SK-N-SH (cell line): ENCODE measurements at regions not wholly inside any gene's neighbourhood (a gene's known extent, or its start where the extent isn't known, plus 50 kb on each side); places are given as distances from the start of the nearest gene placed in this dataset.

Source experiments
- CTCF ChIA-PET: fragments of 300-600, 350-600 bp; formaldehyde crosslinking; extraction: SDS; loops from one replicate; lab custom pipeline; 2021; lab: Yijun Ruan, JAX
- POLR2A ChIA-PET: fragments of 350-600 bp; sonication (Branson Sonifier 250); formaldehyde crosslinking; extraction: SDS; loops from one replicate; lab custom pipeline; 2020; ENCODE audit warnings: antibody characterized with exemption, inconsistent platforms; lab: Yijun Ruan, JAX
- DNase-seq: peaks from one replicate; pipeline ENCODE4 v3.0.0; 2012
- H2AFZ ChIP-seq: fragments of 200-600 bp; sonication (generic); 2 replicates; pipeline ENCODE4 v1.8.1; 2016; ENCODE audit warnings: antibody characterized with exemption, mild to moderate bottlenecking, low read depth
- H3F3A ChIP-seq: fragments of 200-600 bp; sonication (generic); replicated peaks from 2 replicates; pipeline ENCODE3; 2016; ENCODE audit warnings: antibody characterized with exemption, mild to moderate bottlenecking; ENCODE audit not compliant: insufficient read depth
- H3K27ac ChIP-seq, 2 experiments: fragments of 200-500 bp in 1 of 2; fragments of 200-600 bp in 1 of 2; sonication (Bioruptor generic) in 1 of 2; sonication (generic), shearing (Covaris generic) in 1 of 2; 2 replicates each; pipeline versions ENCODE4 v1.5.1 to v1.6.1; 2014 to 2016; ENCODE audit warnings: low read depth in 2 of 2, inconsistent platforms in 1 of 2, low read length in 1 of 2, mild to moderate bottlenecking in 1 of 2, mixed read lengths in 1 of 2
- H3K27me3 ChIP-seq: fragments of 200-600 bp; sonication (generic), shearing (Covaris generic); 2 replicates; pipeline ENCODE4 v1.6.1; 2016; ENCODE audit warnings: mixed run types; ENCODE audit not compliant: insufficient read depth
- H3K36me3 ChIP-seq, 2 experiments: fragments of 200-500 bp in 1 of 2; fragments of 200-600 bp in 1 of 2; sonication (Bioruptor generic) in 1 of 2; sonication (generic) in 1 of 2; replicated peaks in 1 of 2; 2 replicates each; pipeline versions ENCODE3 to v1.5.1; 2014 to 2016; ENCODE audit warnings: low read length in 1 of 2, mild to moderate bottlenecking in 1 of 2; ENCODE audit not compliant: insufficient read depth in 2 of 2, control insufficient read depth in 1 of 2
- H3K4me1 ChIP-seq, 2 experiments: fragments of 200-500 bp in 1 of 2; fragments of 200-600 bp in 1 of 2; sonication (Bioruptor generic) in 1 of 2; sonication (generic), shearing (Covaris generic) in 1 of 2; 2 replicates each; pipeline versions ENCODE4 v1.5.1 to v1.6.1; 2014 to 2016; ENCODE audit warnings: low read depth in 1 of 2, low read length in 1 of 2, mixed run types in 1 of 2; ENCODE audit not compliant: insufficient read depth in 2 of 2, control insufficient read depth in 1 of 2
- H3K4me2 ChIP-seq: fragments of 200-600 bp; sonication (generic), shearing (Covaris generic); 2 replicates; pipeline ENCODE4 v1.6.1; 2017; ENCODE audit warnings: mixed run types
- H3K4me3 ChIP-seq, 2 experiments: fragments of 200-500 bp in 1 of 2; fragments of 200-600 bp in 1 of 2; sonication (Bioruptor generic) in 1 of 2; sonication (generic), shearing (Covaris generic) in 1 of 2; 2 replicates each; pipeline versions ENCODE4 v1.5.1 to v1.8.1; 2014 to 2016; ENCODE audit warnings: low read depth in 2 of 2, inconsistent platforms in 1 of 2, low read length in 1 of 2, mild to moderate bottlenecking in 1 of 2, mixed read lengths in 1 of 2, moderate library complexity in 1 of 2
- H3K79me2 ChIP-seq: fragments of 200-600 bp; sonication (generic); 2 replicates; pipeline ENCODE4 v1.8.1; 2017; ENCODE audit warnings: mild to moderate bottlenecking; ENCODE audit not compliant: insufficient read depth
- H3K9ac ChIP-seq: fragments of 200-600 bp; sonication (generic); 2 replicates; pipeline ENCODE4 v1.6.1; 2017; ENCODE audit warnings: mixed run types
- H3K9me2 ChIP-seq: fragments of 200-600 bp; sonication (generic); 2 replicates; pipeline ENCODE4 v1.6.1; 2017; ENCODE audit warnings: mixed run types
- H3K9me3 ChIP-seq: fragments of 200-600 bp; sonication (generic); 2 replicates; pipeline ENCODE4 v1.6.1; 2017; ENCODE audit warnings: mixed run types, mild to moderate bottlenecking, moderate library complexity
- H4K20me1 ChIP-seq: fragments of 200-600 bp; sonication (generic); 2 replicates; pipeline ENCODE4 v1.6.1; 2017; ENCODE audit warnings: mild to moderate bottlenecking, mixed run types; ENCODE audit not compliant: insufficient read depth
- ELF1 ChIP-seq: IDR thresholded peaks from 2 replicates; pipeline ENCODE4 v1.4.0; 2012
- FOSL2 ChIP-seq: IDR thresholded peaks from 2 replicates; pipeline ENCODE4 v1.4.0; 2012; ENCODE audit warnings: low read depth, mild to moderate bottlenecking, moderate library complexity, borderline replicate concordance
- FOXJ3 ChIP-seq: sonication (generic); formaldehyde crosslinking; IDR thresholded peaks from 2 replicates; pipeline ENCODE4 v1.5.1; 2020; ENCODE audit warnings: mild to moderate bottlenecking, missing genetic modification reagents
- FOXM1 ChIP-seq: IDR thresholded peaks from 2 replicates; pipeline ENCODE4 v1.4.0; 2012; ENCODE audit warnings: low read depth, mild to moderate bottlenecking
- GATA2 ChIP-seq: sonication (generic); formaldehyde crosslinking; IDR thresholded peaks from 2 replicates; pipeline ENCODE4 v1.5.0; 2020; ENCODE audit warnings: mild to moderate bottlenecking, missing genetic modification reagents
- JUND ChIP-seq: IDR thresholded peaks from 2 replicates; pipeline ENCODE4 v1.4.0; 2012
- MXI1 ChIP-seq: IDR thresholded peaks from 2 replicates; pipeline ENCODE4 v1.6.1; 2012; ENCODE audit warnings: mild to moderate bottlenecking, low read depth, low read length, improper control_type of control experiment
- NFIC ChIP-seq: IDR thresholded peaks from 2 replicates; pipeline ENCODE4 v1.4.0; 2012; ENCODE audit warnings: borderline replicate concordance
- POLR2AphosphoS5 ChIP-seq: IDR thresholded peaks from 2 replicates; pipeline ENCODE4 v1.6.1; 2012; ENCODE audit warnings: low read depth, low read length
- RCOR1 ChIP-seq: fragments of 150-350 bp; IDR thresholded peaks from 2 replicates; pipeline ENCODE4 v1.6.1; 2017; ENCODE audit warnings: antibody characterized with exemption, low read length
- RFX5 ChIP-seq: IDR thresholded peaks from 2 replicates; pipeline ENCODE4 v1.6.1; 2012; ENCODE audit warnings: mild to moderate bottlenecking, improper control_type of control experiment, low read length
- RXRA ChIP-seq: IDR thresholded peaks from 2 replicates; pipeline ENCODE4 v1.4.0; 2012; ENCODE audit warnings: low read depth, mild to moderate bottlenecking, borderline replicate concordance
- SMC3 ChIP-seq: IDR thresholded peaks from 2 replicates; pipeline ENCODE4 v1.6.1; 2012; ENCODE audit warnings: low read depth, low read length, improper control_type of control experiment
- TAF1 ChIP-seq: IDR thresholded peaks from 2 replicates; pipeline ENCODE4 v1.6.1; 2012; ENCODE audit warnings: low read depth, mild to moderate bottlenecking, low read length, moderate library complexity, borderline replicate concordance
- TCF12 ChIP-seq: IDR thresholded peaks from 2 replicates; pipeline ENCODE4 v1.4.0; 2012
- YY1 ChIP-seq: IDR thresholded peaks from 2 replicates; pipeline ENCODE4 v1.4.0; 2012; ENCODE audit warnings: low read depth, mild to moderate bottlenecking
- WGBS: methylation state at CpG from one replicate; pipeline ENCODE4 v1.1.6; 2017; ENCODE audit warnings: low lambda C conversion rate; 5-methylcytosine and 5-hydroxymethylcytosine counted together
- TF ChIP-seq, protein P1 (sequence below): IDR thresholded peaks from 2 replicates; pipeline ENCODE4; 2012
- TF ChIP-seq, protein P2 (sequence below): fragments of 150-350 bp; IDR thresholded peaks from 2 replicates; pipeline ENCODE4 v1.6.1; 2017; ENCODE audit warnings: antibody characterized with exemption, low read length, low read depth, borderline replicate concordance
- TF ChIP-seq, protein P3 (sequence below): fragments of 200-600 bp; sonication (generic); IDR thresholded peaks from 2 replicates; pipeline ENCODE4 v1.6.1; 2017; ENCODE audit warnings: antibody characterized with exemption, mild to moderate bottlenecking, moderate library complexity
- TF ChIP-seq, protein P4 (sequence below): fragments of 150-350 bp; IDR thresholded peaks from 2 replicates; pipeline ENCODE4 v1.6.1; 2016; ENCODE audit warnings: mild to moderate bottlenecking, low read depth, low read length

DNA sequence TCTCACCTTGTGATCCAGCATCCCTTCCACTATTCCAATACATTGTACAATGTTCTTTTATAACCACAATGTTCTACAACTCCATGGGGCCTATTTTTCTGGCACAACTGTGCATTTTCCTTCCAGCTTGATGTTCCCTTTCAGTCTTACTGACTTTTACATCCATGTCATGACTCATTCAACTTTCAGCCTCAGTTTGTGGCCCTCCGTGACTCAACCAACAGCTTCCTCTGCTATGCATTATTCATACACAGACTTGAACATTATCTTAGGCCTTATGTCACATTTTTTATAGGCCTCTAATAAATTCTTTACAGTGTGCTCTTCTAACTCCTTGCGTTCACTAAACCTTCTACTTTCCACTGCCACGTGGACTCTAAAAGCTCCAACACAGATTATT, 119.4 kb upstream of the PRMT6 start:
- H3K4me3 ChIP-seq = no peak overlapping the region
- H3F3A ChIP-seq = no peaks in the 10 kb centered on the region
- 18% methylated on average over 3 of the region's 3 CpGs for WGBS
- no peaks in the 10 kb centered on the region for H3K9me3 ChIP-seq
- H3K4me1 ChIP-seq = peaks cover 0 to 8% of the 10 kb centered on the region in 2 experiments; a peak in 1 of 4 replicates
- ChIA-PET CTCF (no interaction called here), POLR2A (no interaction called here)
- H3K27ac ChIP-seq = no peak overlapping the region
- H3K9me2 ChIP-seq = no peaks in the 10 kb centered on the region
- H3K27me3 ChIP-seq = no peaks in the 10 kb centered on the region
- H3K9ac ChIP-seq = no peak overlapping the region
- no peaks in the 10 kb centered on the region for H4K20me1 ChIP-seq
- no peak for DNase-seq
- no peak overlapping the region for H3K4me2 ChIP-seq
- H2AFZ ChIP-seq = peak overlapping the region; percentile 70; the same call in 1 of the 2 replicates
- no peaks in the 10 kb centered on the region for H3K79me2 ChIP-seq
- TF ChIP-seq YY1 (no peak), JUND (peak; percentile 17; the same call in 1 of the 2 replicates), FOXM1 (no peak), RXRA (0 out of 2 replicates have a peak, but pooled peaks have one; percentile 9), FOSL2 (peak; percentile 60; the same call in 1 of the 2 replicates), TAF1 (no peak)
- TF ChIP-seq, protein P1, sequence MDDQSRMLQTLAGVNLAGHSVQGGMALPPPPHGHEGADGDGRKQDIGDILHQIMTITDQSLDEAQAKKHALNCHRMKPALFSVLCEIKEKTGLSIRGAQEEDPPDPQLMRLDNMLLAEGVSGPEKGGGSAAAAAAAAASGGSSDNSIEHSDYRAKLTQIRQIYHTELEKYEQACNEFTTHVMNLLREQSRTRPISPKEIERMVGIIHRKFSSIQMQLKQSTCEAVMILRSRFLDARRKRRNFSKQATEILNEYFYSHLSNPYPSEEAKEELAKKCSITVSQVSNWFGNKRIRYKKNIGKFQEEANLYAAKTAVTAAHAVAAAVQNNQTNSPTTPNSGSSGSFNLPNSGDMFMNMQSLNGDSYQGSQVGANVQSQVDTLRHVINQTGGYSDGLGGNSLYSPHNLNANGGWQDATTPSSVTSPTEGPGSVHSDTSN = 0 out of 2 replicates have a peak, but pooled peaks have one; percentile 14
- no peaks in the 10 kb centered on the region for H3K36me3 ChIP-seq

DNA sequence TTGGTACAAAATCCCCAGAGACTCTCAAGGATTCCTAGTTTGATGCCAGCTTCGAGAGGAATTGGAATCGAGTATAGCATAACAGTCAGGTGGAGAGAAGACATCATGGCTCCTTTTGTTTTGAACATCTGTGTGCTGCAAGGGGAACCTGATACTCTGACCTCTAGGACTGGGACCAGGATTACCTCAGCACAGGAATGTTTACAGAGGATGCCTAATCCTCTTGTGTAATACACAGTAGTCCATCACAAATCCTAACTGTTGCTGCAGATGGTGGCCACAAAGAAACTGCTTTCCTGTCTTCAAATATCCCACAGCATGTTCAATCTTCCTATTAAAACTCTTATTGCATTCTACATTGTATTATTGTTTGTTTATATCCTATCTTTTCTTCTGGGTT, 111.8 kb upstream of the PRMT6 start:
- no peak for TF ChIP-seq FOSL2
- TF ChIP-seq MXI1 = no peak
- no peak for TF ChIP-seq ELF1
- TF ChIP-seq, protein P2, sequence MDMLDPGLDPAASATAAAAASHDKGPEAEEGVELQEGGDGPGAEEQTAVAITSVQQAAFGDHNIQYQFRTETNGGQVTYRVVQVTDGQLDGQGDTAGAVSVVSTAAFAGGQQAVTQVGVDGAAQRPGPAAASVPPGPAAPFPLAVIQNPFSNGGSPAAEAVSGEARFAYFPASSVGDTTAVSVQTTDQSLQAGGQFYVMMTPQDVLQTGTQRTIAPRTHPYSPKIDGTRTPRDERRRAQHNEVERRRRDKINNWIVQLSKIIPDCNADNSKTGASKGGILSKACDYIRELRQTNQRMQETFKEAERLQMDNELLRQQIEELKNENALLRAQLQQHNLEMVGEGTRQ = no peak
- no peak for TF ChIP-seq FOXJ3 (CRISPR knock-in tag)
- TF ChIP-seq POLR2AphosphoS5 = no peak
- TF ChIP-seq RFX5 = no peak
- TF ChIP-seq NFIC = no peak
- TF ChIP-seq FOXM1 = no peak
- no peak for TF ChIP-seq GATA2 (CRISPR knock-in tag)
- no peak for TF ChIP-seq SMC3
- TF ChIP-seq, protein P3, sequence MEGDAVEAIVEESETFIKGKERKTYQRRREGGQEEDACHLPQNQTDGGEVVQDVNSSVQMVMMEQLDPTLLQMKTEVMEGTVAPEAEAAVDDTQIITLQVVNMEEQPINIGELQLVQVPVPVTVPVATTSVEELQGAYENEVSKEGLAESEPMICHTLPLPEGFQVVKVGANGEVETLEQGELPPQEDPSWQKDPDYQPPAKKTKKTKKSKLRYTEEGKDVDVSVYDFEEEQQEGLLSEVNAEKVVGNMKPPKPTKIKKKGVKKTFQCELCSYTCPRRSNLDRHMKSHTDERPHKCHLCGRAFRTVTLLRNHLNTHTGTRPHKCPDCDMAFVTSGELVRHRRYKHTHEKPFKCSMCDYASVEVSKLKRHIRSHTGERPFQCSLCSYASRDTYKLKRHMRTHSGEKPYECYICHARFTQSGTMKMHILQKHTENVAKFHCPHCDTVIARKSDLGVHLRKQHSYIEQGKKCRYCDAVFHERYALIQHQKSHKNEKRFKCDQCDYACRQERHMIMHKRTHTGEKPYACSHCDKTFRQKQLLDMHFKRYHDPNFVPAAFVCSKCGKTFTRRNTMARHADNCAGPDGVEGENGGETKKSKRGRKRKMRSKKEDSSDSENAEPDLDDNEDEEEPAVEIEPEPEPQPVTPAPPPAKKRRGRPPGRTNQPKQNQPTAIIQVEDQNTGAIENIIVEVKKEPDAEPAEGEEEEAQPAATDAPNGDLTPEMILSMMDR = no peak
- no peak for TF ChIP-seq JUND
- no peak for TF ChIP-seq TAF1
- no peak for TF ChIP-seq RCOR1
- TF ChIP-seq, protein P4, sequence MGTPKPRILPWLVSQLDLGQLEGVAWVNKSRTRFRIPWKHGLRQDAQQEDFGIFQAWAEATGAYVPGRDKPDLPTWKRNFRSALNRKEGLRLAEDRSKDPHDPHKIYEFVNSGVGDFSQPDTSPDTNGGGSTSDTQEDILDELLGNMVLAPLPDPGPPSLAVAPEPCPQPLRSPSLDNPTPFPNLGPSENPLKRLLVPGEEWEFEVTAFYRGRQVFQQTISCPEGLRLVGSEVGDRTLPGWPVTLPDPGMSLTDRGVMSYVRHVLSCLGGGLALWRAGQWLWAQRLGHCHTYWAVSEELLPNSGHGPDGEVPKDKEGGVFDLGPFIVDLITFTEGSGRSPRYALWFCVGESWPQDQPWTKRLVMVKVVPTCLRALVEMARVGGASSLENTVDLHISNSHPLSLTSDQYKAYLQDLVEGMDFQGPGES = no peak
- TF ChIP-seq YY1 = no peak
- no peak for TF ChIP-seq TCF12
- TF ChIP-seq, protein P1 = no peak
- H3F3A ChIP-seq = no peaks in the 10 kb centered on the region
- H3K4me2 ChIP-seq = no peak overlapping the region
- no peaks in the 10 kb centered on the region for H3K79me2 ChIP-seq
- no peak overlapping the region for H3K4me3 ChIP-seq
- H3K4me1 ChIP-seq = peaks cover 0 to 6% of the 10 kb centered on the region in 2 experiments; a peak in 2 of 4 replicates
- no peaks in the 10 kb centered on the region for H3K9me2 ChIP-seq
- no peak for DNase-seq
- 19% methylated on average over 2 of the region's 2 CpGs for WGBS
- CTCF ChIA-PET = interaction anchor here (1.2 kb wide), 1 partner anchor 9 kb away, joined by 3 read pairs; no protein-coding TSS in a partner anchor
- POLR2A ChIA-PET = no interaction called here
- H4K20me1 ChIP-seq = no peaks in the 10 kb centered on the region
- no peak overlapping the region for H3K9ac ChIP-seq
- no peak overlapping the region for H2AFZ ChIP-seq
- H3K27ac ChIP-seq = no peak overlapping the region
- no peaks in the 10 kb centered on the region for H3K27me3 ChIP-seq
- no peaks in the 10 kb centered on the region for H3K36me3 ChIP-seq
- no peaks in the 10 kb centered on the region for H3K9me3 ChIP-seq
